ENCODE measurements at regions not wholly inside any gene's neighbourhood (a gene's known extent, or its start where the extent isn't known, plus 50 kb on each side); places are given as distances from the start of the nearest gene placed in this dataset.

DNA sequence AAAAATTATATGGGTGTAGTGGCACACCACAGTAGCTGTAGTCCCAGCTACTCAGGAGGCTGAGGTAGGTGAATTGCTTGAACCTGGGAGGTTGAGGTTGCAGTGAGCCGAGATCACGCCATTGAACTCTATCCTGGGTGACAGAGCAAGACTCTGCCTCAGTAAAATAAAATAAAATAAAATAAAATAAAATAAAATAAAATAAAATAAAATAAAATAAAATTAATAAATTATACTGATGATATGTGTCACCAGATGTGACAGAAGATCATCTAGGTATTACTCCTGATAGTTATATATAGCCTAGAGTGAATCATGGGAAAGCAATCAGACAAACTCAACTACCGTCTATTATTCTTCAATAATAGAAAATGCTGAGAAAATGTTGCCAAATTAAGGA is 972.5 kb downstream of the MRPL39 start:
- no peak overlapping the region for H3K56ac ChIP-seq (replicated peaks; ENCODE audit: insufficient read length, low read depth, low read length)
- no peak overlapping the region for H2BK20ac ChIP-seq (ENCODE audit: low read length)
- no peaks in the 10 kb centered on the region for H3K23me2 ChIP-seq (ENCODE audit: low read depth, low read length)
- CTCF ChIA-PET (ENCODE audit: partially characterized antibody) = no interaction called here
- H3K4me1 ChIP-seq (replicated peaks in 1 of 4; ENCODE audit: control insufficient read depth in 3 of 4, insufficient read depth in 4 of 4, low read length in 3 of 4) = no peaks in the 10 kb centered on the region
- WGBS, 2 experiments (ENCODE audit: extremely low coverage in 1 of 2, insufficient coverage in 1 of 2, insufficient read length in 1 of 2, insufficient replicate concordance in 2 of 2, low coverage in 1 of 2, low lambda C conversion rate in 2 of 2, missing lambda C conversion rate in 1 of 2) = 93% methylated on average over 3 of the region's 3 CpGs; no CpG with 5 or more reads in 1 of the 2 experiments
- H2BK120ac ChIP-seq (replicated peaks; ENCODE audit: low read depth, low read length) = no peak overlapping the region
- no peak overlapping the region for H3K4me2 ChIP-seq (ENCODE audit: insufficient read depth in 1 of 2, low read depth in 2 of 2, low read length in 2 of 2)
- no peaks in the 10 kb centered on the region for H3K79me2 ChIP-seq (ENCODE audit: control insufficient read depth in 1 of 2, insufficient read depth in 2 of 2, low read length in 2 of 2)
- H4K8ac ChIP-seq (ENCODE audit: extremely low read depth, insufficient read depth, low read length) = no peak overlapping the region
- H2AFZ ChIP-seq (ENCODE audit: low read length) = no peak overlapping the region
- no peaks in the 10 kb centered on the region for H3K36me3 ChIP-seq (ENCODE audit: control insufficient read depth in 2 of 4, insufficient read depth in 4 of 4, low read length in 3 of 4)
- no peak overlapping the region for H3K4me3 ChIP-seq (ENCODE audit: extremely low read depth in 1 of 4, insufficient read depth in 2 of 4, low read depth in 3 of 4, low read length in 4 of 4)
- POLR2A ChIA-PET (ENCODE audit: partially characterized antibody) = no interaction called here
- no peak overlapping the region for H3K23ac ChIP-seq (ENCODE audit: insufficient read length)
- no peak overlapping the region for H2BK12ac ChIP-seq (ENCODE audit: low read depth, low read length)
- H4K20me1 ChIP-seq (replicated peaks in 1 of 2; ENCODE audit: control insufficient read depth in 1 of 2, insufficient read depth in 2 of 2, low read length in 2 of 2) = no peaks in the 10 kb centered on the region
- no peak overlapping the region for H3K14ac ChIP-seq (ENCODE audit: insufficient read length)
- peaks cover 0 to 15% of the 10 kb centered on the region in 2 experiments; a peak in 1 of 4 replicates for H3K9me3 ChIP-seq (ENCODE audit: insufficient read depth in 2 of 2, low read depth in 1 of 2, low read length in 1 of 2)
- FAIRE-seq (no peak), DNase-seq (ENCODE audit: low read depth in 1 of 2, low spot score in 2 of 2) (no peak)
- H4K91ac ChIP-seq (replicated peaks; ENCODE audit: insufficient read length, low read length) = no peak overlapping the region
- no peak overlapping the region for H2BK15ac ChIP-seq (ENCODE audit: low read length)
- no peak overlapping the region for H4K5ac ChIP-seq (ENCODE audit: insufficient read length, low read depth, low read length)
- no peak overlapping the region for H2AK5ac ChIP-seq (ENCODE audit: low read depth, low read length)
- no peak overlapping the region for H2BK5ac ChIP-seq (ENCODE audit: low read depth, low read length)
- no peak overlapping the region for H3K9ac ChIP-seq (replicated peaks in 1 of 4; ENCODE audit: extremely low read depth in 1 of 4, low read depth in 3 of 4, low read length in 3 of 4)
- no peak overlapping the region for H3K27ac ChIP-seq (ENCODE audit: low read depth, low read length)
- H3K79me1 ChIP-seq (ENCODE audit: low read depth, low read length) = no peaks in the 10 kb centered on the region
- no peak overlapping the region for H3K4ac ChIP-seq (replicated peaks; ENCODE audit: insufficient read length, low read depth, low read length)
- H3K27me3 ChIP-seq (replicated peaks in 1 of 4; ENCODE audit: control insufficient read depth in 3 of 4, extremely low read depth in 1 of 4, insufficient read depth in 3 of 4, low read length in 3 of 4) = no peaks in the 10 kb centered on the region
- H3K18ac ChIP-seq (ENCODE audit: extremely low read depth, low read length) = no peak overlapping the region
- no peak for TF ChIP-seq HDAC6 (IDR thresholded peaks at IDR 0.05; ENCODE audit: low read depth, low read length)
- TF ChIP-seq RXRA (IDR thresholded peaks at IDR 0.05; ENCODE audit: insufficient read depth, low read depth, low read length) = no peak
- no peak for TF ChIP-seq EGR1 (IDR thresholded peaks at IDR 0.05; ENCODE audit: borderline replicate concordance, low read depth, low read length)
- no peak for TF ChIP-seq EZH2 (IDR thresholded peaks at IDR 0.05; ENCODE audit: low read depth, low read length, severe bottlenecking)
- no peak for TF ChIP-seq KDM1A (IDR thresholded peaks at IDR 0.05; ENCODE audit: borderline replicate concordance, low read length)
- TF ChIP-seq, protein P1, sequence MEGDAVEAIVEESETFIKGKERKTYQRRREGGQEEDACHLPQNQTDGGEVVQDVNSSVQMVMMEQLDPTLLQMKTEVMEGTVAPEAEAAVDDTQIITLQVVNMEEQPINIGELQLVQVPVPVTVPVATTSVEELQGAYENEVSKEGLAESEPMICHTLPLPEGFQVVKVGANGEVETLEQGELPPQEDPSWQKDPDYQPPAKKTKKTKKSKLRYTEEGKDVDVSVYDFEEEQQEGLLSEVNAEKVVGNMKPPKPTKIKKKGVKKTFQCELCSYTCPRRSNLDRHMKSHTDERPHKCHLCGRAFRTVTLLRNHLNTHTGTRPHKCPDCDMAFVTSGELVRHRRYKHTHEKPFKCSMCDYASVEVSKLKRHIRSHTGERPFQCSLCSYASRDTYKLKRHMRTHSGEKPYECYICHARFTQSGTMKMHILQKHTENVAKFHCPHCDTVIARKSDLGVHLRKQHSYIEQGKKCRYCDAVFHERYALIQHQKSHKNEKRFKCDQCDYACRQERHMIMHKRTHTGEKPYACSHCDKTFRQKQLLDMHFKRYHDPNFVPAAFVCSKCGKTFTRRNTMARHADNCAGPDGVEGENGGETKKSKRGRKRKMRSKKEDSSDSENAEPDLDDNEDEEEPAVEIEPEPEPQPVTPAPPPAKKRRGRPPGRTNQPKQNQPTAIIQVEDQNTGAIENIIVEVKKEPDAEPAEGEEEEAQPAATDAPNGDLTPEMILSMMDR (IDR thresholded peaks at IDR 0.05; ENCODE audit: control extremely low read depth in 1 of 3, insufficient read depth in 1 of 3, low read depth in 1 of 3, low read length in 3 of 3) = no peak
- no peak for TF ChIP-seq NRF1 (IDR thresholded peaks at IDR 0.05; ENCODE audit: low read depth, low read length)
- no peak for TF ChIP-seq BACH1 (IDR thresholded peaks at IDR 0.05; ENCODE audit: low read length)
- TF ChIP-seq SIN3A (conservative IDR thresholded peaks at IDR 0.05 in 1 of 2, IDR thresholded peaks at IDR 0.05 in 1 of 2; ENCODE audit: low read depth in 1 of 2, low read length in 2 of 2) = no peak
- TF ChIP-seq RNF2 (IDR thresholded peaks at IDR 0.05; ENCODE audit: borderline replicate concordance, low read depth, low read length, missing control alignments, poor library complexity, severe bottlenecking) = no peak
- TF ChIP-seq SP2 (IDR thresholded peaks at IDR 0.05; ENCODE audit: low read length) = no peak
- no peak for TF ChIP-seq YY1 (IDR thresholded peaks at IDR 0.05; ENCODE audit: low read depth, low read length)
